BLaER1 treated with 17β-estradiol and CSF1 and Interleukin-3, amounts not matched to agents 10 nM and 100 nM (cell line): ENCODE measurements at regions not wholly inside any gene's neighbourhood (a gene's known extent, or its start where the extent isn't known, plus 50 kb on each side); places are given as distances from the start of the nearest gene placed in this dataset.

ENCODE experiments used
- H3K27ac ChIP-seq, 11 experiments: shearing (Covaris generic); formaldehyde crosslinking; 2 replicates each; pipeline ENCODE4 v1.8.1; 2022
- H3K27me3 ChIP-seq, 11 experiments: shearing (Covaris generic); formaldehyde crosslinking; 2 replicates each; pipeline ENCODE4 v1.8.1; 2022
- H3K36me3 ChIP-seq, 11 experiments: shearing (Covaris generic); formaldehyde crosslinking; 2 replicates each; pipeline ENCODE4 v1.8.1; 2022
- H3K4me1 ChIP-seq, 10 experiments: shearing (Covaris generic); formaldehyde crosslinking; 2 replicates each; pipeline ENCODE4 v1.8.1; 2022
- H3K4me2 ChIP-seq, 11 experiments: shearing (Covaris generic); formaldehyde crosslinking; 2 replicates each; pipeline ENCODE4 v1.8.1; 2022
- H3K4me3 ChIP-seq, 10 experiments: shearing (Covaris generic); formaldehyde crosslinking; 2 replicates each; pipeline ENCODE4 v1.8.1; 2022
- H3K9ac ChIP-seq, 11 experiments: shearing (Covaris generic); formaldehyde crosslinking; 2 replicates each; pipeline ENCODE4 v1.8.1; 2022
- H3K9me3 ChIP-seq, 11 experiments: shearing (Covaris generic); formaldehyde crosslinking; replicated peaks in 1 of 11; 2 replicates each; pipeline ENCODE4 v1.8.1; 2022
- H4K20me1 ChIP-seq, 11 experiments: shearing (Covaris generic); formaldehyde crosslinking; 2 replicates each; pipeline ENCODE4 v1.8.1; 2022
- Cebpa-rat ChIP-seq, 11 experiments: shearing (Covaris generic); IDR thresholded peaks; 2 replicates each; pipeline ENCODE4 v1.8.1; 2022

DNA sequence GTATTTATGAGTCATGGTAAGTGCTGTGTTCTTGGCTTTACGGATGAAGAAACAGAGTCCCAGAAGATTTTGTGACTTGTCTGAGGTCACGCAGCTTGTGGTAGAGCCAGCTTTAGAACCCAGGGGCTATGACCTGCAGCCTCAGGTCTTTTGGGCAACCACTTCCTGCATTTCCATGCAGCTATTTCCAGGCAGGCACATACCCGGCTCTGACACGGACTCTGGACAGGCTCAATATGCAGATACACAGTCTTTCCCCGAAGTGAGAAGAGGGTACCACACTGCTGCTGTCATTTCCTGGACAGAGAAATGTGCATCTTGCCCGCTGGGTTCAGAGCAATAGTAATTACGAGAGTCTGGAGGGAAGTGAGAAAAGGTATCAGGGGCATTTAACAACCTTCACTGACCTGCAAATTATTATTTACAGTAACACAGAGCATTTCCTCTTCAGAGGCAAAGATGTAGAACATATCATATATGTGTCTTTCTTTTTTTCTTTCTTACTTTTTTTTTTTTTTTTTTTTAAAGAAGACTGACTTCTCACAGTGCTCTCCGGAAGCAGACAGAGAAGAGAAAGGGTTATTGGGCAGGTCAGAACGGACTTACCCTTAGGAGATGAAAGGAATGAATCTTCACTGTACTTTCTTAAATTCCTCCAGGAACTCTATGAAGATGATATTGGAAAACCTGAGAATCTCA lies 185.1 kb downstream of the CLIC5 start:
- TF ChIP-seq Cebpa-rat (IDR thresholded peaks at IDR 0.05) = peak in 4 of 11 experiments; percentile 14 to 66 (median 32); a peak in 4 of 22 replicates
- Histone ChIP-seq H3K36me3 (no peaks in the 10 kb centered on the region), H3K9ac (peak overlapping the region in 3 of 11 experiments; percentile 13 to 42 (median 15); a peak in 4 of 22 replicates), H3K4me2 (peak overlapping the region; percentile 60 to 83 (median 73)), H3K9me3 (peaks cover 0 to 23% (median 5%) of the 10 kb centered on the region in 11 experiments; a peak in 7 of 22 replicates), H4K20me1 (no peaks in the 10 kb centered on the region), H3K27ac (peak overlapping the region in 10 of 11 experiments; percentile 1 to 64 (median 24); a peak in 11 of 22 replicates), H3K27me3 (no peaks in the 10 kb centered on the region), H3K4me3 (no peak overlapping the region), H3K4me1 (peaks cover 27 to 40% (median 35%) of the 10 kb centered on the region in 10 experiments)

DNA sequence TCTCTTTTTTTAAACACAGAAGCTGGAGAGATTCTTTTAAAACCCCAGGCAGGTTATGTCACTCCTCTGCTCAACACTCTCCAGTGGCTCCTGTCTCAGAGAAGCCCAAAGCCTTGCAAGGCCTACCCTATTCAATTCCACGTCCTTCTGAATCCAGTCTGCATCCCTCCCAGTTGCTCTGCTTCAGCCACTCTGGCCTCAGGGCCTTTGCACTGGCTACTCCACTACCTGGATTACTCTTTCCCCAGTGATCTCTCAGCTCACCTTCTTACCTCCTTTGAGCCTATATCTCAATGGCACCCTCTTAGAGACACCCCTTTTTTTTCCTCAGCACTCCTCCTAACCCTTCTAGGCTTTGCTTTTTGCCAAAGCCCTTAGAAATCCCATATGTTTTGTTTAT lies 185.8 kb downstream of the CLIC5 start:
- Histone ChIP-seq H3K9me3 (peaks cover 0 to 23% (median 5%) of the 10 kb centered on the region in 11 experiments; a peak in 7 of 22 replicates), H3K4me1 (peaks cover 27 to 37% (median 34%) of the 10 kb centered on the region in 10 experiments), H3K27ac (peak overlapping the region in 10 of 11 experiments; percentile 3 to 64 (median 30); a peak in 9 of 22 replicates), H3K27me3 (no peaks in the 10 kb centered on the region), H3K4me2 (peak overlapping the region; percentile 60 to 83 (median 73); a peak in 21 of 22 replicates), H4K20me1 (no peaks in the 10 kb centered on the region), H3K36me3 (no peaks in the 10 kb centered on the region), H3K4me3 (no peak overlapping the region), H3K9ac (peak overlapping the region in 2 of 11 experiments; percentile 13 to 50; a peak in 2 of 22 replicates)
- no peak for TF ChIP-seq Cebpa-rat (IDR thresholded peaks at IDR 0.05)

DNA sequence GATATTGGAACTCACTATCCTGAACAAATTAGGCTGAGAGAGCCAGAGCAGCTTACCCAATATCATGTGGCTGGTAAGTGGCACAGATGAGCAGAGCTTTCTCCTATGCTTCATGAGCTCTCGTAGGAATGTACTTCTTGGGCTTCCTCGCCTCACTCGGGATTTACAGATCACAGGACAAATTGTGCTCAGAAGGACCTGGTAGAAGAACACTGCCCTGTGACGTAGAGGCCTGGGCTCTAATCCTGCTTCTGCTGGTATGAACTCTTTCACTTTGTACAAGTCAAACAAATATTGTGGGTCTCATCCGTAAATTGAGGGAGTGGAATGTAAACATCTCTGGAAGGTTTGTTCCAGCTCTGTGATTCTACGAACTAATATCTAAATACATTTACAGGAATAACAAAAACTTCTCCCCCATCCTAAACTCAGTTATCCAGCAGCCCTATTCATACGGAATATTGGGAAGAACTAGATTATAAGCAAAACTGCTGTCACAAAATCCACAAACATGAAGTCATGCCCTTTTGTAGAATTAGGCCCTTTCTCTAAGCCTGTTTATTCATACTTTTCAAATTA lies 187.6 kb downstream of the CLIC5 start:
- Histone ChIP-seq H3K36me3 (no peaks in the 10 kb centered on the region), H3K4me1 (peaks cover 27 to 37% (median 34%) of the 10 kb centered on the region in 10 experiments), H3K4me2 (no peak overlapping the region), H3K9me3 (peaks cover 3 to 23% (median 6%) of the 10 kb centered on the region in 11 experiments; a peak in 14 of 22 replicates), H3K27ac (no peak overlapping the region), H4K20me1 (no peaks in the 10 kb centered on the region), H3K9ac (no peak overlapping the region), H3K27me3 (no peaks in the 10 kb centered on the region), H3K4me3 (no peak overlapping the region)
- no peak for TF ChIP-seq Cebpa-rat (IDR thresholded peaks at IDR 0.05)

DNA sequence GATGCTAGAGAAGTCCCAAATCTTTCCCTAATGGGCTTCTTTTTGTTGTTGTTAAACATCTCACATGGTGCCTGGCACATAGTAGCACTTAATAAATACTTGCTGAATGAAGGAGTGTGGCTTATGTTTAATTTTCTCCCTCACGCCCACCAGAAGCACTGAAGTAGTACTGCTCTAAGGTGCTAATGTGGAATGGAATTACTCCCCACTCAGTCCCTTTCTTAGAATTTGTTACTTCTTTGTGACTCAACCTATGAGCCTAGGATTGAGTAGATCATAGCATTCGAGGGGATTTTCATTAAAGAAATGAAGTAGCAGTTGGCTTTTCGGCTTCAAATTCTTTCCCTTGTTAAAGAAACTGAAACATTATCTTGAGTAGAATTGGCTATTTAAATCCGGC lies 192.8 kb downstream of the CLIC5 start:
- peak overlapping the region in 9 of 11 experiments; percentile 41 to 85 (median 81); a peak in 15 of 22 replicates for H3K27ac ChIP-seq
- peak overlapping the region in 1 of 11 experiments; percentile 21; a peak in 4 of 22 replicates for H3K9ac ChIP-seq
- no peaks in the 10 kb centered on the region for H3K36me3 ChIP-seq
- TF ChIP-seq Cebpa-rat (IDR thresholded peaks at IDR 0.05) = no peak
- H3K9me3 ChIP-seq = peaks cover 0 to 16% (median 5%) of the 10 kb centered on the region in 11 experiments; a peak in 9 of 22 replicates
- no peaks in the 10 kb centered on the region for H3K27me3 ChIP-seq
- H3K4me3 ChIP-seq = peak overlapping the region in 3 of 10 experiments; percentile 2 to 16 (median 6); a peak in 3 of 20 replicates
- no peaks in the 10 kb centered on the region for H4K20me1 ChIP-seq
- peak overlapping the region; percentile 39 to 67 (median 59); a peak in 19 of 22 replicates for H3K4me2 ChIP-seq
- H3K4me1 ChIP-seq = peaks cover 13 to 23% (median 16%) of the 10 kb centered on the region in 10 experiments; a peak in 18 of 20 replicates

DNA sequence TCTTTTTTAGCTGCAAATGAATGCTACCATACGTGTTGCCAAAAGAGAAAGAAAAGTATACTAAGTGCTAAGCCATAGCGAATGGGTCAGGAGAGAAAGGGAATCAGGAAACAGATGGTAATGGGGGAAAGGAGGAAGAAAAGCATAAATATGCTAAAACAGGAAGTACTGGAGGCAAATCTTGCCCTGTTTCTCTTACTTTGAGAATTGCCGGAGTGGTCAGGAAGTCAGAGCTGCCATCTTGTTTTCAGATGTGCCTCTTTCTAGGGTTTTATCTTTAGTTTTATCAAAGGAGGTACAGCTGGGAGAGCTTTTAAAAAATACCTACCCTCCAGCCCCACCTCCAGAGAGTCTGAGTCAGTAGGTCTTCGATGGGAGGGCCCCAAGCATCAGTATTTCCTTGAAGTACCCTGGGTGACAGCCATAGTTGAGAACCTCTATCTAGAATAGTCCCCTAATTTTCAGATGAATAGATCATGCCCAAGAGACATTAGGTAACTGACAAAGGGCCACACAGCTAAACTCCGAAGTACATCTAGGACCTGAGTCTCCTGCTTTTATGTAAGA lies 193.3 kb downstream of the CLIC5 start:
- peaks cover 0 to 16% (median 4%) of the 10 kb centered on the region in 11 experiments; a peak in 9 of 22 replicates for H3K9me3 ChIP-seq
- H3K9ac ChIP-seq = peak overlapping the region in 3 of 11 experiments; percentile 21 to 33 (median 32); a peak in 6 of 22 replicates
- peak overlapping the region; percentile 1 to 85 (median 78); a peak in 16 of 22 replicates for H3K27ac ChIP-seq
- H3K36me3 ChIP-seq = no peaks in the 10 kb centered on the region
- no peaks in the 10 kb centered on the region for H3K27me3 ChIP-seq
- H3K4me3 ChIP-seq = peak overlapping the region in 3 of 10 experiments; percentile 2 to 16 (median 6); a peak in 4 of 20 replicates
- H3K4me1 ChIP-seq = peaks cover 13 to 23% (median 16%) of the 10 kb centered on the region in 10 experiments; a peak in 18 of 20 replicates
- no peak for TF ChIP-seq Cebpa-rat (IDR thresholded peaks at IDR 0.05)
- H3K4me2 ChIP-seq = peak overlapping the region; percentile 39 to 67 (median 59)
- no peaks in the 10 kb centered on the region for H4K20me1 ChIP-seq

DNA sequence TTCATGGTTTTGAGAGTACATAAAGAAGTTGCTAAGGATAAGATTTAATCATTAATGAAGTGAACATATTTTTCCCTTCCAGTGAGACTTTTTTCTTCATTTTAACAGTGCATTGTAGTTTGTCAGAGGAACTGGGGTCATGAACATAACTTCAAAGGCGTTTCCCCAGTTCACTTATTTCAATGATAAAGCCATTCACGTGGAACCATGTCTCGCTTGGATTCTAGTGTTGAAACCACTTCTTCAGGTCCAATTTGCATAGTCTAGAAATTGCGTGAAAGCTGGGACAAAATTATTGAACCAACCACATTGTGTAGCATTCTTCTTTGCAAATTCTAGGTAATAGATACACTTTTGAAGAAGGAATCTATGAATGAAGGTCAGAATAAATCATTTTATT lies 197.0 kb downstream of the CLIC5 start:
- Histone ChIP-seq H3K4me3 (no peak overlapping the region), H3K4me2 (peak overlapping the region in 6 of 11 experiments; percentile 2 to 40 (median 32); a peak in 7 of 22 replicates), H3K9me3 (peaks cover 0 to 16% (median 4%) of the 10 kb centered on the region in 11 experiments; a peak in 9 of 22 replicates), H3K27me3 (no peaks in the 10 kb centered on the region), H3K27ac (no peak overlapping the region), H3K36me3 (no peaks in the 10 kb centered on the region), H3K4me1 (peaks cover 13 to 23% (median 16%) of the 10 kb centered on the region in 10 experiments; a peak in 18 of 20 replicates), H3K9ac (no peak overlapping the region), H4K20me1 (no peaks in the 10 kb centered on the region)
- no peak for TF ChIP-seq Cebpa-rat (IDR thresholded peaks at IDR 0.05)

DNA sequence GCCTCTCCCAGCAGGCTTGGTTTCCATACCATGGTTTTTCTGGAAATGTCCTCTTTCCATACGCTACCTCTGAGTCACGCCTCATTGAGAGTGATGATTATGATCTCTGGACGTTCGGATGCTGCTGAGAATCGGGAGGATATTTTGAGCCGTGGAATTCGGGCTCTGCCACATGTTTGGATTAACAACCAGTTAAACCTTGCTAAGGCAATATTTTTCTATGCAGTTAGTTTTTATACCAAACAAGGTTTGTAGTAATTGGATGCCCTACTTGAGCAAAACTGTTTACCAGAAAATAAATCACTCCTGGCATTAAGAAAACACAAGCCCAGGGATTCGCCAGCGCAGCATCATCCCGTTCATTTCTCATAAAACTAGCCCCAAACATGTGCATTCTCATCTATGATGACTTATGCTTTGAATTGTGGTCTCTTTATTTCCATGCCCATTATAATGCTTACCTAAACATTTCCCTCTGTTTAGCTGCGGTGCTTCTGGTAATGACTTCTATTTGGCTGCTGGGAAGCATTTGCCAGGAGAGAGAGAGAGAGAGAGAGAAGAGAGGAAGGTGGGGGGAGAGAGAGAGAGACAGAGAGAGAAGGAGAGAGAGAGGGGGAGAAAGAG lies 198.9 kb downstream of the CLIC5 start:
- Histone ChIP-seq H3K4me1 (peaks cover under 1 to 17% (median 6%) of the 10 kb centered on the region in 10 experiments; a peak in 14 of 20 replicates), H3K27me3 (no peaks in the 10 kb centered on the region), H3K4me2 (no peak overlapping the region), H4K20me1 (no peaks in the 10 kb centered on the region), H3K36me3 (no peaks in the 10 kb centered on the region), H3K9me3 (peaks cover 0 to 6% (median 0%) of the 10 kb centered on the region in 11 experiments; a peak in 3 of 22 replicates), H3K4me3 (no peak overlapping the region), H3K9ac (no peak overlapping the region), H3K27ac (no peak overlapping the region)
- no peak for TF ChIP-seq Cebpa-rat (IDR thresholded peaks at IDR 0.05)

DNA sequence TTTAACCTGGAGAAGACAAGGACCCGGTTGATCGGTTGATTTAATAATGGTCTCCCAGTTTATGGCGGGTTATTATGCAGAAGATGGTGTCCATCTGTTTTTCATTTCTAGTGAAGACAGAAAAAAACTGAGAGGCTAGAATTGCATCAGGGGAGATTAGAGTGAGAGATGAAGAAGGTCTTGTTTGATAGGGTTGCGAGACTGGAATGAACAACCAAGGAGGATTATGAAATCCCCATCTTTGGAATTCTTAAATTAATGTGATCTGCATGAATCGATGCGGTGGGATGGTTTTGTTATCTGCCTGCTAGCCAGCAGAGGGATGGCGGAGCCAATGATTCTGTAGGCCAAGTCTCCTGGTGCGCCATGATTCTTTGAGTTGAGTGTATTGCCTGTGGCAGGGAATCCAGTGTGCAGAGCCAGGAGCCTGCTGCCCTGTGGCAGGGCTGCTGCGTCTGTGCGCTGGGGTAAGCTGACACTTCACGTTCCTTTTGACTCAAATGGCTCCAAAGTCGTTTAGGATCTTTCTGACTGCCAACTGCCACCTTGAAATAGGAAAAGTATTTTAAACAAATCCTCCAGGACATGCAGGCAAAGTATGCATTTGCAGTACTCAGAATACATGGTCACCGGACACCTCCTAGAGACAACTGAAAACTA lies 200.1 kb downstream of the CLIC5 start:
- no peak overlapping the region for H3K4me2 ChIP-seq
- no peak for TF ChIP-seq Cebpa-rat (IDR thresholded peaks at IDR 0.05)
- no peaks in the 10 kb centered on the region for H4K20me1 ChIP-seq
- peaks cover 0 to 17% (median 6%) of the 10 kb centered on the region in 10 experiments; a peak in 10 of 20 replicates for H3K4me1 ChIP-seq
- no peak overlapping the region for H3K27ac ChIP-seq
- peaks cover 0 to 7% (median 0%) of the 10 kb centered on the region in 11 experiments; a peak in 3 of 22 replicates for H3K9me3 ChIP-seq
- H3K36me3 ChIP-seq = no peaks in the 10 kb centered on the region
- no peak overlapping the region for H3K4me3 ChIP-seq
- H3K27me3 ChIP-seq = no peaks in the 10 kb centered on the region
- no peak overlapping the region for H3K9ac ChIP-seq
